CD4-positive, alpha-beta T cell (primary cell): ENCODE measurements at regions not wholly inside any gene's neighbourhood (a gene's known extent, or its start where the extent isn't known, plus 50 kb on each side); places are given as distances from the start of the nearest gene placed in this dataset.

Experiments used
- ATAC-seq: fragments of 200-7000 bp; cut with Tn5 transposase; one replicate; pipeline ENCODE4 v1.10.0; 2022; ENCODE audit warnings: mild to moderate bottlenecking; ENCODE audit not compliant: poor library complexity
- CTCF ChIA-PET: fragments of 350-600 bp; sonication (Branson Sonifier 250); formaldehyde crosslinking; loops from one replicate; lab custom pipeline; 2021; ENCODE audit warnings: antibody characterized with exemption, inconsistent platforms; lab: Charles Lee
- POLR2A ChIA-PET: fragments of 350-600 bp; sonication (Branson Sonifier 250); formaldehyde crosslinking; loops from one replicate; lab custom pipeline; 2021; ENCODE audit warnings: antibody characterized with exemption, inconsistent platforms; lab: Charles Lee
- DNase-seq, 14 experiments: peaks; one replicate each; pipeline ENCODE4 v3.0.0-alpha.2; 2013 to 2020; ENCODE audit warnings: mixed read lengths in 2 of 14
- H3K27ac ChIP-seq, 2 donors: one replicate each; pipeline versions ENCODE4 v1.5.1 to v1.7.0; 2013; ENCODE audit warnings: low read length in 2 of 2, low read depth in 1 of 2, mild to moderate bottlenecking in 1 of 2
- H3K27me3 ChIP-seq, 2 experiments: 1 replicate in 1 of 2; 2 replicates in 1 of 2; pipeline versions ENCODE4 v1.6.1 to v1.7.0; 2013; ENCODE audit warnings: low read length in 2 of 2, control low read depth in 1 of 2, mild to moderate bottlenecking in 1 of 2, moderate library complexity in 1 of 2; ENCODE audit not compliant: insufficient read depth in 2 of 2, control insufficient read depth in 1 of 2
- H3K36me3 ChIP-seq: one replicate; pipeline ENCODE4 v1.6.1; 2013; ENCODE audit warnings: low read length, control low read depth; ENCODE audit not compliant: insufficient read depth
- H3K4me1 ChIP-seq: one replicate; pipeline ENCODE4 v1.6.1; 2013; ENCODE audit warnings: low read length, control low read depth; ENCODE audit not compliant: insufficient read depth
- H3K4me3 ChIP-seq: one replicate; pipeline ENCODE4 v1.5.1; 2013; ENCODE audit warnings: mild to moderate bottlenecking, low read length, moderate library complexity
- H3K9me3 ChIP-seq, 2 experiments: 1 replicate in 1 of 2; 2 replicates in 1 of 2; pipeline versions ENCODE4 v1.6.1 to v1.7.0; 2013; ENCODE audit warnings: low read length in 2 of 2, mild to moderate bottlenecking in 2 of 2, control low read depth in 1 of 2, moderate library complexity in 1 of 2; ENCODE audit not compliant: control insufficient read depth in 1 of 2, insufficient read depth in 1 of 2
- H3K27ac Mint-ChIP-seq: one replicate; pipeline ENCODE4 v1.8.0; 2020; ENCODE audit warnings: mixed read lengths
- H3K27me3 Mint-ChIP-seq: one replicate; pipeline ENCODE4 v1.8.0; 2021; ENCODE audit warnings: mixed read lengths
- H3K36me3 Mint-ChIP-seq: one replicate; pipeline ENCODE4 v1.8.0; 2021; ENCODE audit warnings: low read depth, mixed read lengths
- H3K4me1 Mint-ChIP-seq: one replicate; pipeline ENCODE4 v1.8.0; 2021; ENCODE audit warnings: low read depth, mixed read lengths
- H3K4me3 Mint-ChIP-seq: one replicate; pipeline ENCODE4 v1.8.0; 2020; ENCODE audit warnings: mild to moderate bottlenecking, mixed read lengths
- H3K9me3 Mint-ChIP-seq: one replicate; pipeline ENCODE4 v1.8.0; 2020; ENCODE audit warnings: mixed read lengths
- CTCF ChIP-seq: fragments of 200-600 bp; IDR thresholded peaks from one replicate; pipeline ENCODE4 v1.8.0; 2022; ENCODE audit warnings: antibody characterized with exemption, mild to moderate bottlenecking
- intact Hi-C, 2 experiments: fragments of 100-400 bp; cut with DNase I in 1 of 2; cut with micrococcal nuclease in 1 of 2; formaldehyde crosslinking; loops; one replicate each; pipeline versions ENCODE4 v1.15.1 to v1.9.0; 2023 to 2025; cut with DNase I, micrococcal nuclease

- Histone ChIP-seq H3K36me3 (no peaks in the 10 kb centered on the region), H3K4me3 (no peak overlapping the region), H3K27ac (no peak overlapping the region), H3K9me3 (peaks cover 0 to 3% of the 10 kb centered on the region in 2 experiments), H3K27me3 (no peaks in the 10 kb centered on the region), H3K4me1 (no peaks in the 10 kb centered on the region)
- Mint-ChIP-seq H3K4me1 (no peaks in the 10 kb centered on the region), H3K27me3 (no peaks in the 10 kb centered on the region), H3K4me3 (no peak overlapping the region), H3K36me3 (no peaks in the 10 kb centered on the region), H3K9me3 (no peaks in the 10 kb centered on the region), H3K27ac (no peak overlapping the region)
- TF ChIP-seq CTCF, result no peak
- ChIA-PET POLR2A (no interaction called here), CTCF (no interaction called here)
- ATAC-seq (no peak), DNase-seq (no peak)
- intact Hi-C loops, result no loop called here
Observed at GRCh38 chr16:65315081-65315780, 193.4 kb upstream of the CDH11 start.

- no peaks in the 10 kb centered on the region for H3K27me3 Mint-ChIP-seq
- no peaks in the 10 kb centered on the region for H3K4me1 Mint-ChIP-seq
- no peak for DNase-seq
- no peak overlapping the region for H3K27ac Mint-ChIP-seq
- no peak for ATAC-seq
- Histone ChIP-seq H3K4me3 (no peak overlapping the region), H3K9me3 (peaks cover 0 to 3% of the 10 kb centered on the region in 2 experiments), H3K36me3 (no peaks in the 10 kb centered on the region), H3K27ac (no peak overlapping the region), H3K27me3 (no peaks in the 10 kb centered on the region), H3K4me1 (no peaks in the 10 kb centered on the region)
- intact Hi-C loops, result no loop called here
- ChIA-PET CTCF (no interaction called here), POLR2A (no interaction called here)
- H3K9me3 Mint-ChIP-seq, result no peaks in the 10 kb centered on the region
- no peaks in the 10 kb centered on the region for H3K36me3 Mint-ChIP-seq
- H3K4me3 Mint-ChIP-seq, result no peak overlapping the region
- TF ChIP-seq CTCF, result no peak
Observed at GRCh38 chr16:65314627-65315008, 192.8 kb upstream of the CDH11 start.

GRCh38 chr16:65313936-65314626 is 192.2 kb upstream of the CDH11 start:
- TF ChIP-seq CTCF, result no peak
- no peak for ATAC-seq

More at GRCh38 chr16:65313936-65314626, 192.2 kb upstream of the CDH11 start:
- Mint-ChIP-seq H3K27me3 (no peaks in the 10 kb centered on the region), H3K9me3 (no peaks in the 10 kb centered on the region), H3K4me1 (no peaks in the 10 kb centered on the region), H3K27ac (no peak overlapping the region), H3K36me3 (no peaks in the 10 kb centered on the region), H3K4me3 (no peak overlapping the region)
- Histone ChIP-seq H3K36me3 (no peaks in the 10 kb centered on the region), H3K27ac (no peak overlapping the region), H3K4me3 (no peak overlapping the region), H3K27me3 (no peaks in the 10 kb centered on the region), H3K4me1 (no peaks in the 10 kb centered on the region), H3K9me3 (peaks cover 0 to 3% of the 10 kb centered on the region in 2 experiments)
- ChIA-PET POLR2A (no interaction called here), CTCF (no interaction called here)
- intact Hi-C loops, result no loop called here
- no peak for DNase-seq
